ENCODE measurements at regions not wholly inside any gene's neighbourhood (a gene's known extent, or its start where the extent isn't known, plus 50 kb on each side); places are given as distances from the start of the nearest gene placed in this dataset.
"Not testable (repeated sequence)": the region's sequence is repeated elsewhere in the genome, so short reads cannot be mapped to it uniquely, and the experiment has no call there.

GRCh38 chr18:60892855-60893254 is 440.4 kb upstream of the CDH20 start:
- peak; percentile 1 for DNase-seq (ENCODE audit: low spot score)

DNA sequence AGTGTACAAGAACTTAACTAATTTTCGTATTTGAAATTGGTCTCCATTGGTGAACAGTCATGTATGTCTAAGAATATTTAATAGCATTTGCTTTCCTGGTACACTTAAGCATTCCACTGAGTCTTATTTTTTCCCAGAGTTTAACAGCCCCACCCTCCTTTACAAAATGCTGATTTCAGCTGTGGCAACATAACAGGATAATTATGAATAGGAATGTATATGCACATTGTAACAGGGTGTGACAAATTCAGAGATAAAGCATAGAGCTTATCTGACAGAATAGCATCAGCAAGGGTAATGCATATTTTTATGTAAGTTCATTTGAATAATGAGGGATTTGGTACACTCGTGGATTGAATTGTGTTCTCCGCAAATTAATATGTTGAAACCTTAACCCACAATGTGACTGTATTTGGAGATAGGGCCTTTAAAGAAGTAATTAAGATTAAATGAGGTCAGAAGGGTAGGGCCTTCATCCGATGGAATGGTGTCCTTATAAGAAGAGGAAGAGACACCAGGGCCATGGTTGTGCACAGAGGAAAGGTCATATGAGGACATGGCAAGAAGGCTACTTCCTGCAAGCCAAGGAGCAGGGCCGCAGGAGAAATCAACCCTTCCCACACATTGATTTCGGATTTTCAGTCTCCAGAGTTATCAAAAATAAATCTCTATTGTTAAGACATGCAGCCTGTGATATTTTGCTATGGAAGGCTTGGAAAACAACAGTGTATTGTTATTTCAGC is 439.7 kb upstream of the CDH20 start:
- no peak for DNase-seq (ENCODE audit: low spot score)

GRCh38 chr18:60894254-60894945 is 438.8 kb upstream of the CDH20 start:
- DNase-seq (ENCODE audit: low spot score): no peak

DNA sequence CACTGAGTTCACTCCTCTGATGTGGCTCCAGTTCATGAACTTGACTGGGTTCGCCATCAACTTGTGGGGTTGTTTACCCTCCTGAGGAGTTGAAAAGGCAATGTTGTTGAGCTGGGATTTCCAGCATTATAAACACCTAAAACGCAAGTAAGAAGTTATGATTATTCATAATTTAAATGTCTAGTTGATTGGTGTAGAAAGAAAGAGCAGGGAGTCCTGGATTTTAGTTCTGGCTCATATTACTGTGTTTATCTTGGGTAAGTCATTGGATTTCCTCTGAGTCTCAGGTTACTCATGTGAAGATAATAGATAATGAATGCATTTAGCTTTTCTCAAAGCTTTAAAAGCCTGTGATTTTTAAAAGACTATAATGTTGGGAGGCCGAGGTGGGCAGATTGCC is 438.0 kb upstream of the CDH20 start:
- no peak for DNase-seq (ENCODE audit: low spot score)

GRCh38 chr18:60898111-60898510 is 435.1 kb upstream of the CDH20 start:
- DNase-seq (ENCODE audit: low spot score): no peak

DNA sequence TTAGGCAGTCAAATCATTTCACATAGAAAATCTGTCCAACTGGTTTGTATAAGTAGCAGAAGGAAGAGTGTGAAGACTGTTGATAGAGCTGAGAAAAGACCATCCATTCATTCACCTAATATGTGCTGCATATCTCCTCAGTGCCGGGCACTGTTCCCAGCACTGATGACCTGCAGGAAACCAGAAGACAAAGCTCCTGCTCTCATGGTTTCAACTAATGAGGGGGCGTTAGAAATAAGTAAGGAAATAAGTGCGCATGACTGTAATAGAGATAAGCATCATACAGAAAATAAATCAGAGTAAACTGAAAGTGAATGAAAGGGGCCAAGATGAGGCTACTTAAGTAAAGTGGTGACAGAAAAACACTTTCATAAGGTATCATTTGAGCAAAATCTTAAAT is 427.5 kb upstream of the CDH20 start:
- no peak for DNase-seq (ENCODE audit: low spot score)

GRCh38 chr18:60910534-60910933 is 422.7 kb upstream of the CDH20 start:
- no peak for DNase-seq (ENCODE audit: low spot score)

GRCh38 chr18:60911504-60911903 is 421.7 kb upstream of the CDH20 start:
- no peak for DNase-seq (ENCODE audit: low spot score)

- DNase-seq (ENCODE audit: low spot score): no peak
Measured at GRCh38 chr18:60915160-60915559, 418.1 kb upstream of the CDH20 start.

- DNase-seq (ENCODE audit: low spot score): not testable (repeated sequence)
Measured at GRCh38 chr18:60918862-60919261, 414.4 kb upstream of the CDH20 start.

DNA sequence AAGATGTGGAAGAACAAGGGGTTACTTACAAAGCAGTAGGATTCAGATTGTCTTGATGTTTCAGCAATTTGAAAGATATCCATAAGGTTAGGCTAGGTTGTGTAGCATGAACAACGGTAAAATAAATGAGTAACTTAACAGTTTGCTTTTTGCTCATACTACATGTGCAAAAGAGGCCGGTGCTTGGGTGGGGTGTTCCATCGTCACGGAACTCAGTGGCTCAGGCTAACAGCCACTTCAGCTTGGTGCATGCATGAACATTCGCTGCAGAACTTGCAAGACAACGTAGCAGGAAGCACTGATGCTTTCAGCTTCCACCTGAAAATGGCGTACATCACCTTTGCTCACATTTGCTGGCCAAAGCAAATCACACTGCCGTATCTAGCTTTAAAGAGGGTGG is 407.3 kb upstream of the CDH20 start:
- DNase-seq (ENCODE audit: low spot score): no peak

- DNase-seq (ENCODE audit: low spot score): no peak
Measured at GRCh38 chr18:60929966-60930365, 403.3 kb upstream of the CDH20 start.

GRCh38 chr18:60935041-60935910 is 398.0 kb upstream of the CDH20 start:
- no peak for DNase-seq (ENCODE audit: low spot score)

DNA sequence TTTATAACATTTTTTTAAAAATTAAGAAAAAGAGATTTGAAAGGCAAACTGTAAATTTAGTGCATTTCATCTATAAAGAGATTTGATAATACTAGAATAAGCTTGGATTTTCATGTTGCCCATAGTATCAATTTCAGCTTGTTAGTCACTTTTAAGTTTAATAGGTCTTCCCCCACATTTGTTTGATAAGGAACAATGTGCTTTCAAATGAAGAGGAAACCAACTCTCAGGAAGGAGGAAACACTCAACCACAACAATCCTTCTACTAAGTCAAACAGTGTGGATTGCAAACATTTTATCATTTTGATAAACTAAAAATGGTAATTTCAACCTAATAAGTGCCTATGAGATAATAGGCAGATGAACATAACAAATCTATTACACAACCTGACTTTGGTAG is 397.1 kb upstream of the CDH20 start:
- no peak for DNase-seq (ENCODE audit: low spot score)

GRCh38 chr18:60943297-60943696 is 389.9 kb upstream of the CDH20 start:
- DNase-seq (ENCODE audit: low spot score): no peak

DNA sequence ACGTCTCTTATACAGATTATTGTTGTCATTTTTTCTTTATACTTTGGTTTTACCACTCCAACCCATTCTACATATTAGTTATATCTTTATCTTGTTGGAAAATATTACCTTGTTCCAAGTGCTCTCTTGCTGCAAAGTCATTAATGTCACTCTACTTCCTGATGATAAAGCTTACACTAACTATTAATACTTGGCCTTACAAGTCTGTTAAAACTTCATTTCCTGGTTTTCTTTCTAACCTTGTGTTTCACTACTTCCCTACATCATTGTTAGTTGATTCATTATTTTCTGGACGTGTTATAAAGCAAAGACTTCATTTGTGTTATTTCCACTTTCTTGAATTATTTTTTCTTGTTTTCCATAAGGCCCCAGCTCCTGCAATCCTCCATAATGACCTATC is 382.6 kb upstream of the CDH20 start:
- no peak for DNase-seq (ENCODE audit: low spot score)

DNA sequence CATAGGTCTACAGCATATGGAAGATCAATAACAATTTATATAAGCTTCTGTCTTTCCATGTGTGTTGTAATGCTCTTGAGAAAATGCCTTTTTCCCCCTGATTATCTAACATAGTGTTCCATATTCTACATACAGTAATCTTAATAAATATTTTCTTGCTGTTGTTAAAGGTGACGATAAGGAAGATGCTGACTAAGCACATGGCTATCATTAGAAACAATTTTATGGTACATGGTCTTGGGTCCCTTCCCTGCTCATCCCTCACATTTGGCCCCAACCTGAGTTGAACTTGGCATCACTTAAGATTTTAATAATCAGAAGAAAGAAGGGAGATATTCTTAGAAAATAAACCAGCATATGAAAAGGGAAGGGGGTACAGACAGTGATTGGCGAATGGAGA is 382.1 kb upstream of the CDH20 start:
- no peak for DNase-seq (ENCODE audit: low spot score)

DNA sequence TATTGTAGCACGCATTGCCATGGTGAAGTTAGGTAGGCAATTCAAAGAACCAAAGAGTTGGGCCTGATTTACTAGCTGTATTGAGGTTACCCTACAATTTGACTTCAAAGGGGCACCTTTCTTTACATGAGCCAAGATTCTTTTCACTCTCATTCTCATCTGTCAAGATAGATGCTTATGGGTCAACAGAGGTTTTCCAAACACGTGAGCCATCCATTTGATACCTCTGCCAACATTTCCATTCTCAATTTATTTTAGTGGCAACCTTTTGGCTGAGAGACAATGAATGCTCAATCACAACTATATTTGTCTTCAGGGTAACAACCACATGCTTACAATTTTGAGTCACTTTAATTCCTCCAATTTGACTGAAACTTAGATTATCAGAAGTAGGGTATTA is 370.6 kb upstream of the CDH20 start:
- no peak for DNase-seq (ENCODE audit: low spot score)

DNA sequence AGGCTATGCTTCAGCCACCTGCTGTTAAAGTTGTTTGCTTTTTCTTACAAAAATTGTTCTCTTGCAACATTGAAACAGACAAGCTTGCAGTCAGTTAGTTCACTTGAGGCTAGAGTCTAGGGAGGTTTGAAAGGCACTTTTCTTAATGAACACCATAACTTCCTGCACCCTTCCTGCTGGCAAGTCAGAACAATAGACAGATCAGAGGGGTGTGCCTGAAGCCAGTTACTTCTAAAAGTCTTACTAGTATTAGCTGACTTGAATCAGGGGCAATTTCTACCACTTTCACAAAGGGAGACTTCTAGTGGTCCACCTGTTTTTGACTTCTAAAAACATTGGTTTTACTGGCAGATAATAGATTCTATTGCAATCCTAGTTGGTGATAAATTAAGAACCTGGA is 367.4 kb upstream of the CDH20 start:
- DNase-seq (ENCODE audit: low spot score): no peak

- no peak for DNase-seq (ENCODE audit: low spot score)
Measured at GRCh38 chr18:60966876-60967275, 366.4 kb upstream of the CDH20 start.

DNA sequence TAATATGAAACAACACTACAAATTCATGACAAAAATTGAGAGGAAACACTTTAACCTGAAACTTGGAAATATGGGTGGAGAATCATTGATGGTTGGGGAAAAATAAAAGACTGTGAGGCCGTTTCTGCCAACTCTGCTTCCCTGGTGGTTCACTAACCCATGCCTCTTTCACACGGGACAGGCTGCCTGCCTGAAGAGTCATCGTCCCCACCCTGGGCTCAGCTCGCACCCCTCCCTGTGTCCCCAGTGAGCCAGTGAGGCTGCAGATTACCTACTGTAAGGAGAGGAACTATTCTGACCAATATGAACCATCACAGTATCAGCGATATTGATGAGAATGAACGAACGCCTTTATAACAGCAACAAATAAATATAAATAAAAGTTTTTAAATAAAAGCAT is 357.8 kb upstream of the CDH20 start:
- no peak for DNase-seq (ENCODE audit: low spot score)

DNA sequence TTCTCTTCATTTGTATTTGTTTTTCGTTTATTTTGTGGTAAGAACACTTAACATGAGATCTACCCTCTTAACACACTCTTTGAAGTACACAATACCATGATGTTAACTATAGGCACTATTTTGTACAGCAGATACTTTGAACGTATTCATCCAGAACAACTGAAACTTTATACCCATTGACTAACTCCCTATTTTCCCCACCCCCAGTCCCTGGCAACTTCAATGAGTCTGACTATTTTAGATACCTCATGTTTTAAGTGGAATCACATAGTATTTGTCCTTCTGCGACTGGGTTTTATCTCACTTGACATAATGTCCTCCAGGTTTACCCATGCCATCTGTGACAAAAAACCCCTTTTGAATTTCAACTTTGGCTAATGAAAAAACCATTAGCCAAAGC is 356.3 kb upstream of the CDH20 start:
- DNase-seq (ENCODE audit: low spot score): no peak

DNA sequence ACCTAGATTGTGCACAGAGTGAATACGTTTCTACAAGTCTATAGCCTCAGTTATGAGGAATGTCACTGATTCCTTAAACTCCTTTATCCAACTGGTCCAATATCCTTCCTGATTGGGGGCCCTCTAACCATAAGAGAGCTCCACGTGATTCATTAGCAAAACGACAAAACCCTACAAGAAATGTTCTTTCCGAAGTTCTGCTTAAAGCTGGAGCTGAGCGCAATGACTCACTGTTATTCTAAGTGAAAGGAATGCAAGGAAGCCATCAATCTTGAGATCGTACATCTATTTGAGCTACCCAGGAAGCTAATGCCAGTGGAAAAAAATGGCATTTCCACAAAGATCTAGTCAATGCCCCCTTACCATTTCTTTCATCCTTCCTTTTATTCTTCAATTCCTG is 354.9 kb upstream of the CDH20 start:
- no peak for DNase-seq (ENCODE audit: low spot score)

Measured in SW480 (cell line).